GM23248 (cell line): ENCODE measurements at regions not wholly inside any gene's neighbourhood (a gene's known extent, or its start where the extent isn't known, plus 50 kb on each side); places are given as distances from the start of the nearest gene placed in this dataset. TPM values are rescaled to one million over a fixed set of nuclear protein-coding genes. Genes with fewer than 3 reads are reported as not detected.

Experiments used
- DNase-seq: peaks from one replicate; pipeline ENCODE4 v3.0.0-alpha.2; 2015
- H2AFZ ChIP-seq: fragments of 200-600 bp; sonication (generic); 2 replicates; pipeline ENCODE4 v1.6.1; 2016; ENCODE audit warnings: antibody characterized with exemption
- H3F3A ChIP-seq: fragments of 200-600 bp; sonication (generic); 2 replicates; pipeline ENCODE4 v1.6.1; 2016; ENCODE audit warnings: mild to moderate bottlenecking, antibody characterized with exemption, mixed run types; ENCODE audit not compliant: insufficient read depth
- H3K27ac ChIP-seq: fragments of 200-600 bp; sonication (generic); 2 replicates; pipeline ENCODE4 v1.5.1; 2016; ENCODE audit warnings: mild to moderate bottlenecking
- H3K27me3 ChIP-seq: fragments of 200-600 bp; sonication (generic); replicated peaks from 2 replicates; pipeline ENCODE4 v1.6.1; 2016; ENCODE audit warnings: mild to moderate bottlenecking; ENCODE audit not compliant: insufficient read depth
- H3K36me3 ChIP-seq: fragments of 200-600 bp; sonication (generic); 2 replicates; pipeline ENCODE4 v1.6.1; 2016; ENCODE audit warnings: low read depth, mild to moderate bottlenecking
- H3K4me1 ChIP-seq: fragments of 200-600 bp; sonication (generic); 2 replicates; pipeline ENCODE4 v1.6.1; 2016; ENCODE audit warnings: mild to moderate bottlenecking; ENCODE audit not compliant: insufficient read depth
- H3K4me2 ChIP-seq: fragments of 200-600 bp; sonication (generic); one replicate; pipeline ENCODE4 v1.6.1; 2016; ENCODE audit warnings: mild to moderate bottlenecking; ENCODE audit not compliant: unreplicated experiment
- H3K4me3 ChIP-seq: fragments of 200-600 bp; sonication (generic); 2 replicates; pipeline ENCODE4 v1.5.1; 2016; ENCODE audit warnings: mild to moderate bottlenecking
- H3K79me2 ChIP-seq: fragments of 200-600 bp; sonication (generic); 2 replicates; pipeline ENCODE4 v1.6.1; 2016; ENCODE audit warnings: mild to moderate bottlenecking; ENCODE audit not compliant: insufficient read depth
- H3K9ac ChIP-seq: fragments of 200-600 bp; sonication (generic); 2 replicates; pipeline ENCODE4 v1.6.1; 2016; ENCODE audit warnings: mild to moderate bottlenecking
- H3K9me2 ChIP-seq: fragments of 200-600 bp; sonication (generic); 2 replicates; pipeline ENCODE4 v1.6.1; 2016; ENCODE audit warnings: mixed run types, mild to moderate bottlenecking, moderate library complexity; ENCODE audit not compliant: insufficient read depth
- H3K9me3 ChIP-seq: fragments of 200-600 bp; sonication (generic); one replicate; pipeline ENCODE4 v1.6.1; 2017; ENCODE audit warnings: low read depth
- H4K20me1 ChIP-seq: fragments of 200-600 bp; sonication (generic); 2 replicates; pipeline ENCODE4 v1.6.0; 2016; ENCODE audit not compliant: insufficient read depth
- EZH2 ChIP-seq: fragments of 200-600 bp; sonication (generic); IDR thresholded peaks from 2 replicates; pipeline ENCODE4 v1.6.1; 2018; ENCODE audit warnings: antibody characterized with exemption, mild to moderate bottlenecking; ENCODE audit not compliant: insufficient read depth, poor library complexity, severe bottlenecking
- EZH2phosphoT487 ChIP-seq: fragments of 200-600 bp; sonication (generic); IDR thresholded peaks from 2 replicates; pipeline ENCODE4 v1.6.1; 2018; ENCODE audit warnings: antibody characterized with exemption, moderate library complexity, mild to moderate bottlenecking, low read depth; ENCODE audit not compliant: insufficient read depth
- WGBS, 2 experiments: methylation state at CpG; one replicate each; pipeline ENCODE4 v1.1.6; 2015 to 2017; ENCODE audit warnings: low lambda C conversion rate in 2 of 2, low coverage in 1 of 2; ENCODE audit errors: missing lambda C conversion rate in 2 of 2; 5-methylcytosine and 5-hydroxymethylcytosine counted together
- in situ Hi-C: fragments of 300-500 bp; cut with MboI; formaldehyde crosslinking; loops from 2 replicates; pipeline ENCODE4 v1.15.0; 2020
- small RNA-seq: library from RNA; depleted of rRNA; stranded (forward); fragments of <200 nt; gene quantifications from one replicate; pipeline ENCODE3, GENCODE V24; 2014; ENCODE audit warnings: low read depth, low replicate concordance

GRCh38 chr13:73133531-73133930, 74.7 kb downstream of the KLF5 start:
- H3K36me3 ChIP-seq: no peaks in the 10 kb centered on the region
- no peak overlapping the region for H3K27ac ChIP-seq
- DNase-seq: peak; percentile 34

GRCh38 chr13:73131247-73131646, 72.4 kb downstream of the KLF5 start:
- Histone ChIP-seq H3K9me2 (no peaks in the 10 kb centered on the region), H3K9ac (no peak overlapping the region), H3K9me3 (no peaks in the 10 kb centered on the region), H3K4me1 (no peaks in the 10 kb centered on the region), H3K36me3 (no peaks in the 10 kb centered on the region), H3K27me3 (no peaks in the 10 kb centered on the region), H3K27ac (no peak overlapping the region), H3F3A (no peaks in the 10 kb centered on the region), H3K79me2 (no peaks in the 10 kb centered on the region), H3K4me3 (no peak overlapping the region), H3K4me2 (no peak overlapping the region), H2AFZ (no peak overlapping the region), H4K20me1 (no peaks in the 10 kb centered on the region)
- WGBS, 2 experiments: 56 to 67% methylated on average over 4 of the region's 4 CpGs
- DNase-seq: no peak
- in situ Hi-C loops: no loop called here
- TF ChIP-seq EZH2phosphoT487: no peak
- no peak for TF ChIP-seq EZH2

More at GRCh38 chr13:73133531-73133930, 74.7 kb downstream of the KLF5 start:
- Histone ChIP-seq H3K4me2 (no peak overlapping the region), H3K9me2 (no peaks in the 10 kb centered on the region), H4K20me1 (no peaks in the 10 kb centered on the region), H3K27me3 (no peaks in the 10 kb centered on the region), H3K9ac (no peak overlapping the region), H3K9me3 (no peaks in the 10 kb centered on the region), H3K79me2 (no peaks in the 10 kb centered on the region), H2AFZ (no peak overlapping the region), H3K4me3 (no peak overlapping the region), H3F3A (peaks cover 3% of the 10 kb centered on the region; the same call in 1 of the 2 replicates), H3K4me1 (peaks cover 8% of the 10 kb centered on the region)
- in situ Hi-C loops: no loop called here
- TF ChIP-seq EZH2phosphoT487 (no peak), EZH2 (no peak)
- 10 to 16% methylated on average over 1 of the region's 1 CpG for WGBS, 2 experiments

GRCh38 chr13:73129023-73129422, 70.2 kb downstream of the KLF5 start:
- no peak overlapping the region for H2AFZ ChIP-seq
- H3F3A ChIP-seq: no peaks in the 10 kb centered on the region
- H3K4me1 ChIP-seq: no peaks in the 10 kb centered on the region
- no peak overlapping the region for H3K9ac ChIP-seq
- no peaks in the 10 kb centered on the region for H4K20me1 ChIP-seq
- H3K79me2 ChIP-seq: no peaks in the 10 kb centered on the region
- no peak for TF ChIP-seq EZH2phosphoT487
- H3K4me2 ChIP-seq: no peak overlapping the region
- no peak for DNase-seq
- H3K27ac ChIP-seq: no peak overlapping the region
- in situ Hi-C loops: no loop called here
- H3K27me3 ChIP-seq: no peaks in the 10 kb centered on the region
- WGBS, 2 experiments: 80 to 85% methylated on average over 6 of the region's 6 CpGs
- H3K36me3 ChIP-seq: no peaks in the 10 kb centered on the region
- H3K9me2 ChIP-seq: no peaks in the 10 kb centered on the region
- H3K9me3 ChIP-seq: no peaks in the 10 kb centered on the region
- no peak overlapping the region for H3K4me3 ChIP-seq

Small RNA genes lying in the stretch of these regions (small RNA-seq; reads per million reads assigned to genes)
- gene AL162376.1 (not detected), gene RNU4-10P (not detected), gene RNY1P8 (not detected)
